Rectal smooth muscle tissue (tissue), 1 donor: ENCODE measurements at regions not wholly inside any gene's neighbourhood (a gene's known extent, or its start where the extent isn't known, plus 50 kb on each side); places are given as distances from the start of the nearest gene placed in this dataset.

ENCODE experiments used
- H3K27ac ChIP-seq: one replicate; pipeline ENCODE4 v1.7.0; 2013; ENCODE audit warnings: low read depth, low read length, inconsistent platforms
- H3K27me3 ChIP-seq: one replicate; pipeline ENCODE4 v1.7.0; 2013; ENCODE audit warnings: low read length; ENCODE audit not compliant: control insufficient read depth, insufficient read depth
- H3K36me3 ChIP-seq: one replicate; pipeline ENCODE4 v1.7.0; 2013; ENCODE audit warnings: low read length; ENCODE audit not compliant: control insufficient read depth, insufficient read depth
- H3K4me1 ChIP-seq: one replicate; pipeline ENCODE4 v1.7.0; 2013; ENCODE audit warnings: low read length; ENCODE audit not compliant: control insufficient read depth, insufficient read depth
- H3K4me3 ChIP-seq: one replicate; pipeline ENCODE4 v1.7.0; 2013; ENCODE audit warnings: low read length
- H3K9ac ChIP-seq: one replicate; pipeline ENCODE4 v1.7.0; 2013; ENCODE audit warnings: low read length

- Histone ChIP-seq H3K4me3 (no peak overlapping the region), H3K27me3 (no peaks in the 10 kb centered on the region), H3K36me3 (no peaks in the 10 kb centered on the region), H3K27ac (no peak overlapping the region), H3K4me1 (no peaks in the 10 kb centered on the region), H3K9ac (no peak overlapping the region)
These were observed 795.6 kb upstream of the GHITM start for GRCh38 chr10:83343676-83344075.

DNA sequence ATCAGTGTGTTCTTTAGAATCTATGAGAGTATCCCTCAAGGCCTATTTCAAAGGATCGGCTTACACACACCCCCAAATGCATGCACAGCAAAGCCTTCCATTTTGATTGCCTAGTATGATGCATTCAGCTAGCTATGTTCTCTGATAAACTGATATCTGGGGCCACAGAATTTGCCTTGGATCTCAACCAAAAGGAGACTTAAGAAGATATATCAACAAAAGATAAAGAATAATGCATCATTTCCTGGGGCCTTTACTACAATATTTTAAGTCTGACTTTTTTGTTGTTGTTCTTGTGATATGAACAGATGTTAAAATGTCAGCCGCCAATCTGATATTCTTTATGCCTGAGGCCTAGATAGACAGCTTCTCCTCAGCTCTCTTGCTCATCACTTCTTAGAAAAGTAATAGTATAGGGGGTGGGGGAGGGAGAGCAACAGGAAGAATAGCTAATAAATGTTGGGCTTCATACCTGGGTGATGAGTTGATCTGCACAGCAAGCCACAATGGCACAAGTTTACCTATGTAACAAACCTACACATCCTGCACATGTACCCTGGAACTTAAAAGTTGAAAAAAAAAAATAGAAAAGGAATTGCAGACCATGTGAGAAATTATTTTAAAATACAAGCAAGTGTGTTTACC, 792.9 kb upstream of the GHITM start:
- no peaks in the 10 kb centered on the region for H3K4me1 ChIP-seq
- no peaks in the 10 kb centered on the region for H3K36me3 ChIP-seq
- no peak overlapping the region for H3K27ac ChIP-seq
- H3K27me3 ChIP-seq: no peaks in the 10 kb centered on the region
- H3K4me3 ChIP-seq: no peak overlapping the region
- no peak overlapping the region for H3K9ac ChIP-seq

DNA sequence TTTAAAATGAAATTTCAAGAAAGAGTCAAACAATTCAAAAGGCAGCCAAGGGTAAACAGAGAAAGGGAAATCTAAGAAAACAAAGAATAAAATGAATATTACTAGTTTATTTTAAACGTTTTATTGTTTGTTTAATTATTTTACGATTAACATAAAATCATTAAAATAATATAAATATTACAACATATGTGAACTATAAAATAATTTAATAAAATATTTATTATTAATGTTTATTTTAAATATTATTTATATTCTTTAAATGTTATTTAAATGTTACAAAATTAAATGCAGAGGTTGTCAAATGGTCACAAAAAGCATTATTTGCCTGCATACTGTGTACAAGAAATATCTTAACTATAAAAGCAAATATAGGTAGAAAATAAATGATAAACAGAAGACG, 786.7 kb upstream of the GHITM start:
- Histone ChIP-seq H3K36me3 (no peaks in the 10 kb centered on the region), H3K9ac (no peak overlapping the region), H3K4me1 (no peaks in the 10 kb centered on the region), H3K4me3 (no peak overlapping the region), H3K27me3 (no peaks in the 10 kb centered on the region), H3K27ac (no peak overlapping the region)

- no peak overlapping the region for H3K4me3 ChIP-seq
- H3K27ac ChIP-seq: no peak overlapping the region
- no peaks in the 10 kb centered on the region for H3K4me1 ChIP-seq
- H3K27me3 ChIP-seq: no peaks in the 10 kb centered on the region
- H3K36me3 ChIP-seq: no peaks in the 10 kb centered on the region
- no peak overlapping the region for H3K9ac ChIP-seq
These were observed 784.9 kb upstream of the GHITM start for GRCh38 chr10:83354456-83354855.

DNA sequence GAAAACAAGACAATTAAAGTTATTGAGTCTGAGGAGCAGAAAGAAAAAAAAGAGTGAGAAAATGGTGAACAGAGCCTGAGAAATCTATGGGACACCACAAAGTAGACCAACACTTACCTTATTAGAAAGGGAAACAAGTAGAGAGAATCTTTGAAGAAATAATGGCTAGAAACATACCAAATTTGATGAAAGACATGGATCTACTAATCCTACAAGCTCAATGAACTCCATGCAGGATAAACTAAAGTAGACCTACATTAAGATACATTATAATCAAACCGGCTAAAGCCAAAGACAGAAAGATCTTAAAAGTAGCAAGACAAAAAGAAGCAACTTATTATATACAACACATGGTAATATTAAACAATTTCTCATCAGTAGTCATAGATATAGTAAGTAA, 782.3 kb upstream of the GHITM start:
- H3K9ac ChIP-seq: no peak overlapping the region
- no peak overlapping the region for H3K27ac ChIP-seq
- no peaks in the 10 kb centered on the region for H3K4me1 ChIP-seq
- H3K36me3 ChIP-seq: no peaks in the 10 kb centered on the region
- no peaks in the 10 kb centered on the region for H3K27me3 ChIP-seq
- no peak overlapping the region for H3K4me3 ChIP-seq

- Histone ChIP-seq H3K27ac (no peak overlapping the region), H3K9ac (no peak overlapping the region), H3K4me3 (no peak overlapping the region), H3K36me3 (no peaks in the 10 kb centered on the region), H3K27me3 (no peaks in the 10 kb centered on the region), H3K4me1 (no peaks in the 10 kb centered on the region)
These were observed 781.7 kb upstream of the GHITM start for GRCh38 chr10:83357627-83358026.

GRCh38 chr10:83367036-83367435, 772.3 kb upstream of the GHITM start:
- H3K9ac ChIP-seq: no peak overlapping the region
- no peak overlapping the region for H3K27ac ChIP-seq
- H3K4me3 ChIP-seq: no peak overlapping the region
- H3K4me1 ChIP-seq: no peaks in the 10 kb centered on the region
- no peaks in the 10 kb centered on the region for H3K27me3 ChIP-seq
- H3K36me3 ChIP-seq: no peaks in the 10 kb centered on the region

DNA sequence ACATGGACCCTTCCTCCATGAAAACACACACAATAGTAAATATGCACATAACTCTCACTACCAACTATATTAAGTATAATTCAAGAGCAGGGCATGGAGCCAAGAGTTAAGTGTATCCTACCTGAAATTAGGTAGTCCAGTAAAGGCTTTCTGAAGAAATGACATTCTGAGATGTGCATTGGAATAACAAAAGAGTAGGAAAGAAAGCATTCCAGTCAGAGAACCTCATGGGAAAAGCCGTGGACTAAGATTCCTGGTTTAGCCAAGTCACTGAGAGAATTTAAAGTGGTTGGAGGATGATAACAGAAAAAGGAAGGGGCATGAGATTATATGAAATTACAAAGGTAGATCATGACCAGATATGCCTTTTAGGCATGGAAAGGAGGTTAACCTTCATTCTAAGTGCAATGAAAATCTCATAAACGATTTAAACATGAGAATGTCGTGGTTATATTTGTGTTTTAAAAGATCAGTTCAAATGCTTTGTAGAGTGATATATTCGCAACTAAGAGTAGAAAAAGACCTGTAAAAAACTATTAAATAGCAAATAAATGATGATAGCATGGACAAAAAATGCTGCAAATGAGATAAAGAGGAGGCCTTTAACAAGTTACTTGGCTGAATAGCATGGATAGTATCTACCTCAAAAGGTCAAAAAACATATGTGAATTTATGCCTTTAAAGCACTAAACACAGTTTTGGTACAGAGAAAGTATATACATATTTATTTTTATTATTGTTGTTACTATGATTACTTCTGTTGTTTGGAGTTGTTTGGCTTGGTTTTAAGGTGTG, 767.4 kb upstream of the GHITM start:
- Histone ChIP-seq H3K36me3 (no peaks in the 10 kb centered on the region), H3K27ac (no peak overlapping the region), H3K9ac (no peak overlapping the region), H3K4me3 (no peak overlapping the region), H3K27me3 (no peaks in the 10 kb centered on the region), H3K4me1 (no peaks in the 10 kb centered on the region)

DNA sequence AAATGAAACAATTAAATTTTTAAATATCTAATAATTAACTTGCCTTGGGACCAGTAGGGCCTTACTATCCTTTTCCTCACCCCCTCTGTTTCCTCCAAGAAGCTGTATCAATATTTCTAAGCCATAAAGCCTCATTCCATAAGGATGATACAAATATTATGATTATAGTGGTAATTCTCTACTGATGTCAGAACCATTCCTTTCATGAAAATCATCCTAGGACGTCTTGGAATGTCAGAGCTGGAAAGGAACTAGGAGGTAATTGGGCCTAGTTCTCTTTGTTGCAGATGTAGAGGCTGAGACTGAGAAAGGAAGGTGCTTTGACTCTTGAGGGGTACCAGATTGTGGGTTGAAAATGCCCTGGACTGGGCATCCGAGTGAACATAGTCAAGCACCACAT, 766.7 kb upstream of the GHITM start:
- H3K27me3 ChIP-seq: no peaks in the 10 kb centered on the region
- H3K4me3 ChIP-seq: no peak overlapping the region
- no peaks in the 10 kb centered on the region for H3K4me1 ChIP-seq
- H3K9ac ChIP-seq: no peak overlapping the region
- no peaks in the 10 kb centered on the region for H3K36me3 ChIP-seq
- H3K27ac ChIP-seq: no peak overlapping the region

GRCh38 chr10:83373671-83374070, 765.6 kb upstream of the GHITM start:
- Histone ChIP-seq H3K4me3 (no peak overlapping the region), H3K36me3 (no peaks in the 10 kb centered on the region), H3K4me1 (no peaks in the 10 kb centered on the region), H3K9ac (no peak overlapping the region), H3K27ac (no peak overlapping the region), H3K27me3 (no peaks in the 10 kb centered on the region)

DNA sequence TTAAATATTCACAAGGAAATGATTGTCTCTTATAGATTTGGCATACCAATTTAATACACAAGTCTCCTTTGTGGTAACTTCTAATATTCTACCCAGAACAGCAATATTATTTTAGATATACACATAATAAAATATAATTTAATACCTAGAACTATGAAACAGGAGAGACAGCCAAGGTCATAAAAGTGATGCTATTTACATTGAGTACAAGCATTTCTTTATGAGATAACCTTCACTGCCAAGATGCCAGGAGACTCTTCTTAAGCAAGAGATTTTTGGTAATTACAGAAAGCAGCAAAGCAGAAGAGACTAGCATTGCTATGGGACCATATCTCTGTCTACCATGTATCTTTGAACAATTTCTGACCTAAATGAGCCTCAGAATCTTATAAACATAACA, 764.6 kb upstream of the GHITM start:
- H3K27me3 ChIP-seq: no peaks in the 10 kb centered on the region
- no peak overlapping the region for H3K9ac ChIP-seq
- no peak overlapping the region for H3K27ac ChIP-seq
- no peaks in the 10 kb centered on the region for H3K36me3 ChIP-seq
- H3K4me1 ChIP-seq: no peaks in the 10 kb centered on the region
- no peak overlapping the region for H3K4me3 ChIP-seq

DNA sequence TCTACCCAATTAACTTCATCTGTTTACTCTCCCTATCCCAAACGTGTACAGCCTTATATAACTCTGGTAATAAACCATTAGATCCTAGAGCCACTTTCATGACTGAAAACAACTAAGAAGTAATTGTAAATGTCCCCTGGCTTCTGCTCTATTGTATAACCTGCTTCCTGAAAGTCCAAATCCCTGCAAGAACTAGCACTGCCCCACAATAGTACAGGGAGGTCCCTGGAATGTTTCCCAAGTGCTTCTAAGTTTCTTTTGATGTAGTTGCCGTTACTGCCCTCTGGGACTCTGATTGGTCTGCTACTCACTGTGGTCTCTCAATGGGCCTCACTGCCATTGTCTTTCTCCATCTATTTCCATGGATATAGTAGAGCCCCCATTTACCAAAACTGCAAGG, 764.0 kb upstream of the GHITM start:
- Histone ChIP-seq H3K27ac (no peak overlapping the region), H3K36me3 (no peaks in the 10 kb centered on the region), H3K27me3 (no peaks in the 10 kb centered on the region), H3K4me1 (no peaks in the 10 kb centered on the region), H3K9ac (no peak overlapping the region), H3K4me3 (no peak overlapping the region)

GRCh38 chr10:83397806-83398205, 741.5 kb upstream of the GHITM start:
- H3K4me1 ChIP-seq: no peaks in the 10 kb centered on the region
- no peak overlapping the region for H3K27ac ChIP-seq
- H3K4me3 ChIP-seq: no peak overlapping the region
- no peaks in the 10 kb centered on the region for H3K27me3 ChIP-seq
- H3K9ac ChIP-seq: no peak overlapping the region
- H3K36me3 ChIP-seq: no peaks in the 10 kb centered on the region
